GM06990 (cell line): ENCODE measurements at regions not wholly inside any gene's neighbourhood (a gene's known extent, or its start where the extent isn't known, plus 50 kb on each side); places are given as distances from the start of the nearest gene placed in this dataset.
"Not testable (repeated sequence)": the region's sequence is repeated elsewhere in the genome, so short reads cannot be mapped to it uniquely, and the experiment has no call there.

Source experiments
- DNase-seq: peaks from one replicate; pipeline ENCODE4 v3.0.0-alpha.2; 2011; ENCODE audit not compliant: insufficient read length; ENCODE audit errors: extremely low read depth
- H3K27me3 ChIP-seq: replicated peaks from 2 replicates; pipeline ENCODE4 v1.6.0; 2011; ENCODE audit warnings: low read length; ENCODE audit not compliant: control insufficient read depth, insufficient read depth
- H3K36me3 ChIP-seq: 2 replicates; pipeline ENCODE4 v1.5.1; 2011; ENCODE audit warnings: low read length; ENCODE audit not compliant: control insufficient read depth, insufficient read depth
- H3K4me3 ChIP-seq: replicated peaks from 2 replicates; pipeline ENCODE4 v1.5.1; 2011; ENCODE audit warnings: low read depth, mild to moderate bottlenecking, control low read depth, low read length
- TF ChIP-seq, protein P1 (sequence below): IDR thresholded peaks from 2 replicates; pipeline ENCODE4 v1.5.1; 2011; ENCODE audit warnings: low read length, control low read depth, mild to moderate bottlenecking, inconsistent platforms; ENCODE audit not compliant: insufficient read depth, poor library complexity, severe bottlenecking

DNA sequence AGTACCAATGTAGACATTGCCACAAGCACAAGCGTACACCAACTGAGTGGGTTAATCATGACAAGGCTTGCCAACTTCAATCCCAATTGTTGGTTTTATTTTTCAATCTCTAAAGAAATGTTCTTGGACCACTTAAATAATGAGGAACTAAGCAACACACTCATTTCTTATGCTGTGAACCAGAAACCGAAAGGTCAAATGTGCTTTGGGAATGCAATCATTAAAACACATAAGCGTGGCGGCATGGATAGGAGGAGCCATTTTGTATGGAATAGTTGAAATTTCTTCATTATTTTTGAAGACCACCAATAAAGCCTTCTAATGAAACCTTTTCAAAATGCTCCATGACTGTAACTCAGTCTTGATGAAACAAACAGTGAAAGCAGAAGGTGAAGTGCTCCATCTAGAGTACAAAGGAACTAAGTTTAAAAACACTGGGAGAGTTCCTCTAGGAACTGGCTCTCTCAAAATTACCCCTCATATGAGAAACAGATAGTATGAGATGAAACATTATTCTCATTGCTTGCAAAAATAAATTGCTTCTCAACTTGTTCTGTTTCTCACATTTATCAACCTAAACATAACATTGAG, 113.2 kb upstream of the CHST9 start:
- TF ChIP-seq, protein P1, sequence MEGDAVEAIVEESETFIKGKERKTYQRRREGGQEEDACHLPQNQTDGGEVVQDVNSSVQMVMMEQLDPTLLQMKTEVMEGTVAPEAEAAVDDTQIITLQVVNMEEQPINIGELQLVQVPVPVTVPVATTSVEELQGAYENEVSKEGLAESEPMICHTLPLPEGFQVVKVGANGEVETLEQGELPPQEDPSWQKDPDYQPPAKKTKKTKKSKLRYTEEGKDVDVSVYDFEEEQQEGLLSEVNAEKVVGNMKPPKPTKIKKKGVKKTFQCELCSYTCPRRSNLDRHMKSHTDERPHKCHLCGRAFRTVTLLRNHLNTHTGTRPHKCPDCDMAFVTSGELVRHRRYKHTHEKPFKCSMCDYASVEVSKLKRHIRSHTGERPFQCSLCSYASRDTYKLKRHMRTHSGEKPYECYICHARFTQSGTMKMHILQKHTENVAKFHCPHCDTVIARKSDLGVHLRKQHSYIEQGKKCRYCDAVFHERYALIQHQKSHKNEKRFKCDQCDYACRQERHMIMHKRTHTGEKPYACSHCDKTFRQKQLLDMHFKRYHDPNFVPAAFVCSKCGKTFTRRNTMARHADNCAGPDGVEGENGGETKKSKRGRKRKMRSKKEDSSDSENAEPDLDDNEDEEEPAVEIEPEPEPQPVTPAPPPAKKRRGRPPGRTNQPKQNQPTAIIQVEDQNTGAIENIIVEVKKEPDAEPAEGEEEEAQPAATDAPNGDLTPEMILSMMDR, result peak; percentile 3
- Histone ChIP-seq H3K36me3 (no peaks in the 10 kb centered on the region), H3K4me3 (no peak overlapping the region), H3K27me3 (no peaks in the 10 kb centered on the region)
- no peak for DNase-seq

DNA sequence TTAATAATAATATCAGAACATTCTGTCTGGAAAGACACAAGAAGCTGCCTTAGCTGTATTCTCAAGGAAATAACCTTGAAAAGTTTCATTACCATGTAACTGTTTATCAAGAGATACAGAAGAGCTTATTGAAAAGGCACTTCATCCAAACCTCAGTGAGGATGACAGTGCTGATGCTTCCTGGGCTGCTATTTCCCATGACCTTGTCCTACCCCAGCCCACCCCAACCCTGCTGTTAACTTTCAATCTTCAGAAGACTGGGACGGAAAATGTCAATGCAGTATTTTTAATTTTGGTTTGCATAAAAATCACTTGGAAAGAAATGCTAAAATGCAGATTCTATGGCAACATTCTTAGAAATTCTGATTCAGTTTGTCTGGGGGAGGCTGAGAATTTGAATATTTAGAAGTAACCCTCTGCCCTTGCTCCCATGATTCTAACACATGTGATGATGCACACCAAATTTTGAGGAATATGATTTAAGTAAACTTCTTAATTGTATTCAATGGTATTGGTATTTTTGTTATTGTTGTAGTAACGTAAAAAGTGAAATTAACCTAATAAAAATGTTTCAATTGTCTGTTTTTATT, 101.0 kb upstream of the CHST9 start:
- not testable (repeated sequence) for DNase-seq, H3K4me3 ChIP-seq, H3K36me3 ChIP-seq, H3K27me3 ChIP-seq

DNA sequence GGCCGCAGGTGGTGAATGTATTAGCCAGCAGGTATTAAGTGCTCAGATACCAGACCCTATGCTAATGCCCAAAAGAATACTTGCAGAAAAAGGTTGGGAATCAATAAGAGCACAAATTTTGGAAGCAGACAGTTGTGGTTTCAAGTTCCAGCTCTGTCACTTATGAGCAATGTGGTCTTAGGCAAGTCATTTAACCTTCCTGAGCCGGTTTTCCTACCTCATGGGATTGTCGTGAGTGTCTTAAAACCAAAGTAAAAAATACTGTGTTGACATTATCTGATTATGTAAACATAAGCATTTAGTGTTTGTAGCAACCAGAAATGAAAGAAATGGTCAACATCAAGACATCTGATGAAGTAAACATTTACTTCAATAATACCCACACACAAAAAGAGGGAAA, 93.0 kb upstream of the CHST9 start:
- H3K36me3 ChIP-seq, result no peaks in the 10 kb centered on the region

DNA sequence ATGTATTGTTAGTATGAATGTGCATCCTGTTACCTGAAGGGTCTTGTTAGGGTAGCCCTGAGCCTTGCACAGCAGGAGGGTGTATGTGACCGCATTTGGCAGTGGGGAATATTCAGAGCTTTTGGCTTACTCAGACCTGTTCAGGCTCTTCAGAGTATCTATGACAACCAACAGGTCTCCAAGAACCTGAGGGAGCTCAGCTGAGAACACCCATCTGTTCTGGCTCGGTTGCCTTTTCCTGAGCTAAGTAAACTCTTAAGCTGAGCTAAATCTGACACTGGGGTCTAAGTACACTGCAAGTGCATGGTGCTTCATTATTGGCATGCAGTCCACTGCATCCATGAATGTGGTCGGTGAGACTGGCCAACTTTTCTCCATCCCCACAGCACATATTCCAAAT, 92.4 kb upstream of the CHST9 start:
- Histone ChIP-seq H3K27me3 (no peaks in the 10 kb centered on the region), H3K4me3 (no peak overlapping the region), H3K36me3 (no peaks in the 10 kb centered on the region)
- TF ChIP-seq, protein P1, result no peak
- no peak for DNase-seq

More for the DNA sequence above, 93.0 kb upstream of the CHST9 start:
- TF ChIP-seq, protein P1, result no peak
- Histone ChIP-seq H3K4me3 (no peak overlapping the region), H3K27me3 (no peaks in the 10 kb centered on the region)
- no peak for DNase-seq

DNA sequence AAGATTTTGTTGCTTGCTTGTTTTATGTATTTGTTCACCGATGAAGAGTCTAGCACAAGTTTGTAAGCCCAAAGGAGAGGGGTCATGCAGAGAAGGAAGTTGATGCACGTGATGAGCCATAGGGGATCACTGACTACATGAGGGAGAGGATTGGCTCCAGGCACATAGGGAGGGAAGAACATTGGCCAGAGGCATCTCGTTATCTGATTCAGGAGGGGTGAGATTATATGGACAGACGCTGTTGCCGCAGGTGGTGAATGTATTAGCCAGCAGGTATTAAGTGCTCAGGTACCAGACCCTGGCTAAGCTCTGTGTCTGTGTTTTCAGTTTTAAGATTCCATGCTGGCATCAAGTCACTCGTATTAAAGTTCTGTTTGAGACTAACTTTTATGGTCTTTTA, 91.8 kb upstream of the CHST9 start:
- Histone ChIP-seq H3K27me3 (no peaks in the 10 kb centered on the region), H3K4me3 (no peak overlapping the region), H3K36me3 (no peaks in the 10 kb centered on the region)
- TF ChIP-seq, protein P1, result no peak
- DNase-seq, result no peak

DNA sequence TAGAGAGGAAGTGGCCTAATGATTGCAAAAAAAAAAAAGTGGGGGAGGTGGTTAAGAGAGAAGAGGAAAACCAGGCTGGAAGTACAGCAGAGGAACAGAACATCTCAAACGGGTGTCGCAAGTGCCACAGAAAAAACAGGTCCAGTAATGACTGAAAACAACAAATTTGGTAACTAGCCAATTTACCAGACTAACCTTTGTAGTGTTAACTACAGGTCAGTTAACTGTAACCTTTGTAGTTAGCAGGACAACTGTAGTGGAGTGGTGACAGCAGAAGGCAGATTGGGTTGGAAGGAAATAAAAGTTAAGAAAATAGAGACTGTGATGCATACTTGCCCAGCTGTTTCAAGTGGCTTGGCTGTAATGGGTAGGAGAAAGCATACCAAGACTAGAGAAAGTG, 91.4 kb upstream of the CHST9 start:
- no peak for DNase-seq

More for the DNA sequence above, 91.4 kb upstream of the CHST9 start:
- Histone ChIP-seq H3K36me3 (no peaks in the 10 kb centered on the region), H3K27me3 (no peaks in the 10 kb centered on the region), H3K4me3 (no peak overlapping the region)
- TF ChIP-seq, protein P1, result no peak
